ENCODE measurements at regions not wholly inside any gene's neighbourhood (a gene's known extent, or its start where the extent isn't known, plus 50 kb on each side); places are given as distances from the start of the nearest gene placed in this dataset.

- DNase-seq = no peak
These were observed 281.7 kb upstream of the ATP5MC3 start for GRCh38 chr2:175463169-175463568.

- DNase-seq = no peak
These were observed 280.7 kb upstream of the ATP5MC3 start for GRCh38 chr2:175462246-175462645.

- DNase-seq = no peak
These were observed 280.3 kb upstream of the ATP5MC3 start for GRCh38 chr2:175461839-175462238.

GRCh38 chr2:175457895-175458448, 276.5 kb upstream of the ATP5MC3 start:
- DNase-seq = no peak

- no peak for DNase-seq
These were observed 273.5 kb upstream of the ATP5MC3 start for GRCh38 chr2:175454953-175455389.

- DNase-seq = no peak
These were observed 268.7 kb upstream of the ATP5MC3 start for GRCh38 chr2:175450029-175450760.

- no peak for DNase-seq
These were observed 268.1 kb upstream of the ATP5MC3 start for GRCh38 chr2:175449616-175450015.

GRCh38 chr2:175446201-175446600, 264.7 kb upstream of the ATP5MC3 start:
- no peak for DNase-seq

GRCh38 chr2:175445281-175445680, 263.8 kb upstream of the ATP5MC3 start:
- DNase-seq = no peak

- no peak for DNase-seq
These were observed 260.9 kb upstream of the ATP5MC3 start for GRCh38 chr2:175442441-175442840.

GRCh38 chr2:175441181-175441761, 259.8 kb upstream of the ATP5MC3 start:
- no peak for DNase-seq

- DNase-seq = no peak
These were observed 257.9 kb upstream of the ATP5MC3 start for GRCh38 chr2:175439416-175439815.

- no peak for DNase-seq
These were observed 255.7 kb upstream of the ATP5MC3 start for GRCh38 chr2:175437167-175437566.

- no peak for DNase-seq
These were observed 254.6 kb upstream of the ATP5MC3 start for GRCh38 chr2:175436076-175436475.

GRCh38 chr2:175435012-175435411, 253.5 kb upstream of the ATP5MC3 start:
- no peak for DNase-seq

GRCh38 chr2:175432793-175433192, 251.3 kb upstream of the ATP5MC3 start:
- DNase-seq = no peak

GRCh38 chr2:175432021-175432420, 250.5 kb upstream of the ATP5MC3 start:
- DNase-seq = no peak

- DNase-seq = no peak
These were observed 249.8 kb upstream of the ATP5MC3 start for GRCh38 chr2:175431101-175431946.

GRCh38 chr2:175430236-175430635, 248.7 kb upstream of the ATP5MC3 start:
- no peak for DNase-seq

- DNase-seq = no peak
These were observed 236.8 kb upstream of the ATP5MC3 start for GRCh38 chr2:175418224-175418835.

- no peak for DNase-seq
These were observed 233.5 kb upstream of the ATP5MC3 start for GRCh38 chr2:175414882-175415487.
